OCI-LY1 (cell line): ENCODE measurements at regions not wholly inside any gene's neighbourhood (a gene's known extent, or its start where the extent isn't known, plus 50 kb on each side); places are given as distances from the start of the nearest gene placed in this dataset.

Source experiments
- H2AFZ ChIP-seq: fragments of 200-600 bp; sonication (generic), shearing (Covaris generic); 2 replicates; pipeline ENCODE4 v1.6.0; 2014; ENCODE audit warnings: antibody characterized with exemption, mild to moderate bottlenecking, low read length
- H3F3A ChIP-seq: fragments of 200-600 bp; sonication (generic), shearing (Covaris generic); 2 replicates; pipeline ENCODE4 v1.6.0; 2014; ENCODE audit warnings: mild to moderate bottlenecking, antibody characterized with exemption, low read length, moderate library complexity; ENCODE audit not compliant: insufficient read depth
- H3K27ac ChIP-seq: fragments of 200-600 bp; sonication (generic); 2 replicates; pipeline ENCODE4 v1.5.1; 2014; ENCODE audit warnings: low read length, mixed run types, mild to moderate bottlenecking, low read depth; ENCODE audit not compliant: poor library complexity, severe bottlenecking
- H3K27me3 ChIP-seq: fragments of 200-600 bp; sonication (generic); 2 replicates; pipeline ENCODE4 v1.6.0; 2014; ENCODE audit warnings: antibody characterized with exemption, mild to moderate bottlenecking, low read length, moderate library complexity; ENCODE audit not compliant: insufficient read depth
- H3K36me3 ChIP-seq: fragments of 200-600 bp; sonication (generic); 2 replicates; pipeline ENCODE4 v1.6.1; 2014; ENCODE audit warnings: mild to moderate bottlenecking, antibody characterized with exemption, low read length, moderate library complexity, mixed read lengths; ENCODE audit not compliant: insufficient read depth
- H3K4me1 ChIP-seq: fragments of 200-600 bp; sonication (generic); 2 replicates; pipeline ENCODE4 v1.5.1; 2014; ENCODE audit warnings: mild to moderate bottlenecking, low read length, moderate library complexity; ENCODE audit not compliant: insufficient read depth, severe bottlenecking
- H3K4me2 ChIP-seq: fragments of 200-600 bp; sonication (generic), shearing (Covaris generic); 2 replicates; pipeline ENCODE4 v1.6.1; 2014; ENCODE audit warnings: low read length
- H3K4me3 ChIP-seq: fragments of 200-600 bp; sonication (generic); 2 replicates; pipeline ENCODE4 v1.5.1; 2014; ENCODE audit warnings: low read length, low read depth, mild to moderate bottlenecking, mixed read lengths; ENCODE audit not compliant: poor library complexity, severe bottlenecking
- H3K79me2 ChIP-seq: fragments of 200-600 bp; shearing (Covaris generic); 2 replicates; pipeline ENCODE4 v1.6.1; 2016; ENCODE audit warnings: mixed run types, low read length, mixed read lengths; ENCODE audit not compliant: insufficient read depth
- H3K9ac ChIP-seq: fragments of 200-600 bp; sonication (generic), shearing (Covaris generic); 2 replicates; pipeline ENCODE4 v1.6.1; 2014; ENCODE audit warnings: mild to moderate bottlenecking, low read length, mixed read lengths
- H3K9me2 ChIP-seq: fragments of 200-600 bp; sonication (generic), shearing (Covaris generic); 2 replicates; pipeline ENCODE4 v1.6.1; 2014; ENCODE audit warnings: low read depth, mild to moderate bottlenecking, low read length, mixed read lengths
- H3K9me3 ChIP-seq: fragments of 200-600 bp; shearing (Covaris generic); 2 replicates; pipeline ENCODE4 v1.6.1; 2014; ENCODE audit warnings: low read length, mixed read lengths
- H4K20me1 ChIP-seq: fragments of 200-600 bp; sonication (generic), shearing (Covaris generic); 2 replicates; pipeline ENCODE4 v1.6.0; 2016; ENCODE audit warnings: mild to moderate bottlenecking, low read length; ENCODE audit not compliant: insufficient read depth
- CTCF ChIP-seq: fragments of 200-600 bp; sonication (generic), shearing (Covaris generic); IDR thresholded peaks from 2 replicates; pipeline ENCODE4 v1.5.1; 2017; ENCODE audit warnings: mild to moderate bottlenecking, antibody characterized with exemption, low read length, moderate library complexity, mixed read lengths
- EZH2 ChIP-seq: fragments of 200-600 bp; sonication (generic), shearing (Covaris generic); IDR thresholded peaks from 2 replicates; pipeline ENCODE4 v1.8.0; 2017; ENCODE audit warnings: borderline replicate concordance, mixed run types, mild to moderate bottlenecking, antibody characterized with exemption, low read length, moderate library complexity, mixed read lengths

- Histone ChIP-seq H3K4me2 (no peak overlapping the region), H3K9me2 (no peaks in the 10 kb centered on the region), H3F3A (no peaks in the 10 kb centered on the region), H3K9me3 (no peaks in the 10 kb centered on the region), H3K9ac (no peak overlapping the region), H3K79me2 (no peaks in the 10 kb centered on the region), H3K4me1 (no peaks in the 10 kb centered on the region), H3K36me3 (no peaks in the 10 kb centered on the region), H3K4me3 (no peak overlapping the region), H4K20me1 (no peaks in the 10 kb centered on the region), H2AFZ (no peak overlapping the region), H3K27me3 (no peaks in the 10 kb centered on the region), H3K27ac (no peak overlapping the region)
- TF ChIP-seq EZH2: no peak
- TF ChIP-seq CTCF: no peak
Observed at GRCh38 chr13:108087810-108088209, 127.5 kb downstream of the LIG4 start.

- Histone ChIP-seq H3K9ac (no peak overlapping the region), H3K4me1 (no peaks in the 10 kb centered on the region), H3K4me2 (no peak overlapping the region), H3K9me3 (no peaks in the 10 kb centered on the region), H3K4me3 (no peak overlapping the region), H3K9me2 (no peaks in the 10 kb centered on the region), H3K27ac (no peak overlapping the region), H4K20me1 (no peaks in the 10 kb centered on the region), H2AFZ (no peak overlapping the region), H3K27me3 (no peaks in the 10 kb centered on the region), H3K36me3 (no peaks in the 10 kb centered on the region), H3F3A (no peaks in the 10 kb centered on the region), H3K79me2 (no peaks in the 10 kb centered on the region)
- TF ChIP-seq EZH2 (no peak), CTCF (peak; percentile 53)
Observed at GRCh38 chr13:108086678-108087077, 128.7 kb downstream of the LIG4 start.

- Histone ChIP-seq H4K20me1 (no peaks in the 10 kb centered on the region), H3F3A (no peaks in the 10 kb centered on the region), H2AFZ (no peak overlapping the region), H3K79me2 (no peaks in the 10 kb centered on the region), H3K9ac (no peak overlapping the region), H3K27ac (no peak overlapping the region), H3K9me3 (no peaks in the 10 kb centered on the region), H3K4me2 (no peak overlapping the region), H3K27me3 (no peaks in the 10 kb centered on the region), H3K36me3 (no peaks in the 10 kb centered on the region), H3K9me2 (no peaks in the 10 kb centered on the region), H3K4me3 (no peak overlapping the region), H3K4me1 (no peaks in the 10 kb centered on the region)
- TF ChIP-seq CTCF: no peak
Observed at GRCh38 chr13:108084840-108085239, 130.5 kb downstream of the LIG4 start.
